GM18499 (cell line): ENCODE measurements at regions not wholly inside any gene's neighbourhood (a gene's known extent, or its start where the extent isn't known, plus 50 kb on each side); places are given as distances from the start of the nearest gene placed in this dataset.
A peak's percentile ranks its signal among the peaks of the same experiment; 100 is the strongest.

Source experiments
- ATAC-seq: cut with Tn5 transposase; IDR thresholded peaks from one replicate; pipeline ENCODE4 v1.9.1; 2021; ENCODE audit warnings: moderate number of reproducible peaks; ENCODE audit not compliant: insufficient read depth, unreplicated experiment

- no peak for ATAC-seq
These were observed 200.0 kb upstream of the TOPAZ1 start for GRCh38 chr3:44041726-44042125.

- no peak for ATAC-seq
These were observed 198.9 kb upstream of the TOPAZ1 start for GRCh38 chr3:44042772-44043171.

- peak; percentile 80 for ATAC-seq
These were observed 196.0 kb upstream of the TOPAZ1 start for GRCh38 chr3:44045476-44046275.

- no peak for ATAC-seq
These were observed 193.9 kb upstream of the TOPAZ1 start for GRCh38 chr3:44047796-44048195.

GRCh38 chr3:44048196-44048924 is 193.3 kb upstream of the TOPAZ1 start:
- no peak for ATAC-seq

GRCh38 chr3:44048949-44049348 is 192.7 kb upstream of the TOPAZ1 start:
- no peak for ATAC-seq

- ATAC-seq, result no peak
These were observed 191.6 kb upstream of the TOPAZ1 start for GRCh38 chr3:44050101-44050500.

GRCh38 chr3:44050867-44051266 is 190.8 kb upstream of the TOPAZ1 start:
- no peak for ATAC-seq

- ATAC-seq, result no peak
These were observed 185.7 kb upstream of the TOPAZ1 start for GRCh38 chr3:44055951-44056350.

- ATAC-seq, result no peak
These were observed 185.0 kb upstream of the TOPAZ1 start for GRCh38 chr3:44056446-44057240.

- ATAC-seq, result peak; percentile 84
These were observed 183.4 kb upstream of the TOPAZ1 start for GRCh38 chr3:44058022-44058867.

GRCh38 chr3:44058868-44059203 is 182.8 kb upstream of the TOPAZ1 start:
- no peak for ATAC-seq

- ATAC-seq, result no peak
These were observed 181.5 kb upstream of the TOPAZ1 start for GRCh38 chr3:44060164-44060563.

GRCh38 chr3:44061268-44061667 is 180.4 kb upstream of the TOPAZ1 start:
- no peak for ATAC-seq

- ATAC-seq, result no peak
These were observed 179.7 kb upstream of the TOPAZ1 start for GRCh38 chr3:44061961-44062360.

- ATAC-seq, result no peak
These were observed 176.2 kb upstream of the TOPAZ1 start for GRCh38 chr3:44065311-44066094.

- ATAC-seq, result no peak
These were observed 174.9 kb upstream of the TOPAZ1 start for GRCh38 chr3:44066806-44067205.

- no peak for ATAC-seq
These were observed 174.3 kb upstream of the TOPAZ1 start for GRCh38 chr3:44067431-44067830.

- ATAC-seq, result no peak
These were observed 172.9 kb upstream of the TOPAZ1 start for GRCh38 chr3:44068753-44069152.
